A204.1 (cell line): ENCODE measurements at regions not wholly inside any gene's neighbourhood (a gene's known extent, or its start where the extent isn't known, plus 50 kb on each side); places are given as distances from the start of the nearest gene placed in this dataset.

Experiments used
- FAIRE-seq: peaks from 2 replicates; lab custom pipeline; 2012; peaks lifted over from hg19 to GRCh38; lab: Jason Lieb, UNC

DNA sequence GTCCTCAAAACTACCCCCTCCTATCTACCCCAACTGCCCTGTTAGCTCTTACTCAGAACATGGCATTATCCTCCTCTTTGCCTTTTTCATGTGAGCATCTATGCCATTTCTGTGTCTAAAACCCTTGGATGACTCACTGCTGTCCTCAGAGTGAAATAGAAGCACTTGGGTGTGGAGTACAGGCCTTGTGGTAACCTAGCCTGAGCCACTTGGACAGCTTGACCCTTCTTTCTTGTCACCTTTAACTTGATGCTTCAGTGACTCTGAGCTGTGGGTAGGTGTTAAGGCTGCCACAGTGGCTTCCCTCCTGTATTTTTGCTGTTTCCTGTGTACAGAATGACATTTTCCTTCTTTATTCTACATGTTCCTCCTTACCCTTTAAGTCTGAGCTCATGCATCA lies 391.4 kb downstream of the SH3GL2 start:
- FAIRE-seq: no peak

DNA sequence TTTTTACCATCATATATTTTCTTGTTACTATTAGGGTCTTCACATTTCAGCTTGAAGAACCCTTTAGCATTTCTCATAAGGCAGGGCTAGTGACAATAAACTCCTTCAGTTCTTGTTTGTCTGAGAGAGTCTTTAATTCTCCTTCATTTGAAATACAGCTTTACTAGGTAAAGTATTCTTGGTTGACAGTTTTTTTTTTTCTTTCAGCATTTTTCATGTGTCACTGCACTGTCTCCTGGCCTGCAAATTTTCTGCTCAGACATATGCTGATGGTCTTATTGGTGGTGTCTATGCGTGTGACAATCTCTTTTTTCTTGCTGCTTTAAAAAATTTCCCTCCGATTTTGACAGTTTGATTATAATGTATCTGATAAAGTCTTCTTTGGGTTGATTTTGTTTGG lies 399.9 kb downstream of the SH3GL2 start:
- no peak for FAIRE-seq

- no peak for FAIRE-seq
These were observed 407.7 kb downstream of the SH3GL2 start for GRCh38 chr9:17986595-17986994.

- no peak for FAIRE-seq
These were observed 408.3 kb downstream of the SH3GL2 start for GRCh38 chr9:17987189-17987588.

GRCh38 chr9:17988489-17988888 lies 409.6 kb downstream of the SH3GL2 start:
- no peak for FAIRE-seq

- FAIRE-seq: no peak
These were observed 411.7 kb downstream of the SH3GL2 start for GRCh38 chr9:17990602-17991001.

DNA sequence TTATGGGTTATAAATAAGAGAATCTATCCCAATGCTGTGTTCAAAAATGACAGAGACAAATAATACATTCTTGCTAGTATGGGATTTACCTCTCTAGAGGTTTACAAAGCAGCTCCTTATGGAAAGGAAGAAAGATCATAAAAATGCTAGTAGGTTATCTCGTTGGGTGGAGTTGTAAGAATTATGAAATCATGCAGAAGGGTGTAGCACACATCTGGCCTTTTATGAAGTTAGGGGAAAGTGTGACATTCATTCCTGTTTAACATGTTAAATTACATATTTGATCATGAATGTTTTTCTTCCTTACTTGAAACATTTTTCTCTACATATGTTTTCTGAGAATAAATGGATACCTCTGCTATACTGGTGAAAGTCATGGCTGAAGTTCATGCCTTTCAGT lies 414.2 kb downstream of the SH3GL2 start:
- no peak for FAIRE-seq

DNA sequence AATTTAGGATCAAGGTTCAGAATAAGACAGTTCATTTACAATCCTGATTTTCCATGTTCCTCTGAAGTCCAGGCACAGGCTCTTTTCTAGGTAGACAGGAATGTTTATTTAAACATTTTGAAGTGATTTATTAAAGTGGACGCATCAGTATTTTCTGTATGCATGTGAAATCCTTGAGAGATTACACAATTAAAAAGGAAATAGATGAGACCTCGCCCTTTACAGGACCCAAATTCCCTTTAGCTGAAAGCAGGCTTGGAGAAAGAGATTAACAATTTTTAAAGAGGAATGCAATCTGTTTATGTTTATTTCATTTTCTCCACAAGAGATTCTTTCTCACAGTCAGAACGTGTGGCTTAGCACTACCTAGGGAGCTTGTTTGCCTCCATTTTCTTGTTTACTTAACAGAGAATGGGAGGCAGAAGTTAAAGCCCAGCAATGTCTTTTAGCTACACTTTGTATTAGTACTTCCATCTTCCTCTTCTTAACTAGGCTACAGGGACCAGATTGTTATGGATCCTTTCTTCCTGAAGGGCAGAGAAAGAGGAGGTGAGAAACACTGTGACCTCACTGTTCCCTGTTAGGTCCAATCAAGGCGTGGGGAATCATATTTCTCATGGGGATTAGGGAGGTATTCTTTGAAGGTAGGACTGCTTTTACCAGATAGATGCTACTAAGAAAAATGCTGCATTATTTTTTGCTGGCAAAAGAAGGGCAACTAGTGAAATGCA lies 416.0 kb downstream of the SH3GL2 start:
- no peak for FAIRE-seq

DNA sequence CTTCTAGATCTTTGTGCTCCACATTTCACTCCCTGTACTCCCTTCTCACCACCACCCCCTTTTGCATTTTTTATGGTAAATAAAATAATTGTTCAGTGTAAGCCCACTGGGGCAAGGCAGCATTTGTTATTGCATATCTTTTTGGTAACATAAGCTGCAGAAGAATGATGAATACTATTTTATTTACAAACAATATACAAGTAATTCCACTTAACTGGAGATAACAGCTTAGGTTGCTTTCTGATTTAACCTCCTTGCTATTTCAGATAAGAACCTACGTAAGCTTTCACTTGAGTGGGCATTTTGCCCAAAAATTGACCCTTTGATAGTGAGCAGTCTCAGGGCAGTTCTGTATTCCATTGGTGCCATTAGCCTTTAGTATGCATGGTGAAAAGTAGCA lies 417.9 kb downstream of the SH3GL2 start:
- FAIRE-seq: no peak

GRCh38 chr9:18002718-18003438 lies 424.0 kb downstream of the SH3GL2 start:
- no peak for FAIRE-seq

DNA sequence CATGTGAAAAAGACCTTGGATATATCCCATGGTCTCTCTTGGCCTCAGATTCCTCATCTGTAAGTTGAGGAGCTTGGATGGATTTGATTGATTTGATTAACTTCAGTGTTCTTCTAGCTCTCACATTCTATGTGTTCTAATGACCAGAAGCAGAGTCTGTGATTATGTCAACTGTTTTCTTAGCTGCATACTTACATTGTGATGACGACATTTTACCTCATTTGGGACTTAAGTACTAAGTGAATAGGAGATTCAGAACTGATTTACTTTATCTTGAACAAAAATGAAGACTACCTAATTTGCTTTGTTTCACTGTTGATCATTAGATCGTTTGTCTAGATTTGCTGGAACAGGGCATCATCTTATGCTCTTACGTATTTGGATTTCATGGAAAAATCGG lies 427.7 kb downstream of the SH3GL2 start:
- FAIRE-seq: no peak

GRCh38 chr9:18007621-18008020 lies 428.8 kb downstream of the SH3GL2 start:
- FAIRE-seq: no peak

DNA sequence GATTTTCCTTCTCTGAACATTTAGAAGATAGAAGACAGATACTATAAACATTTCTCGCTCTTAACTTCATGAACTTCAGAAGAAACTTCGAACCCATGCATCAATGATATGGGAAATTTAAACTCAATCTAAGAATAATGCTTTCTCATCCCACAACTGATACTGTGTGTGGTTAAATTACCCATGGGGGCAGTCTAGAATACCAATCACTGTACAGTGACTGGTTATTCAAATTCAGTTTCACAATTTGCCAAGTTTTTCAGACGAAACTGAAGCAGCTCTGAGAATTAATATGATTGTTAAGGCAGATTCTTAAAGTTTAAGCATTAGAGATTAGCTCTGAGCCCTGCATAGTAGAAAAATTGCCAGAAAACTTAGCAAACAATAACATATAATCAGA lies 431.0 kb downstream of the SH3GL2 start:
- FAIRE-seq: no peak

- FAIRE-seq: no peak
These were observed 431.6 kb downstream of the SH3GL2 start for GRCh38 chr9:18010492-18010891.

- FAIRE-seq: no peak
These were observed 433.3 kb downstream of the SH3GL2 start for GRCh38 chr9:18012170-18012569.

DNA sequence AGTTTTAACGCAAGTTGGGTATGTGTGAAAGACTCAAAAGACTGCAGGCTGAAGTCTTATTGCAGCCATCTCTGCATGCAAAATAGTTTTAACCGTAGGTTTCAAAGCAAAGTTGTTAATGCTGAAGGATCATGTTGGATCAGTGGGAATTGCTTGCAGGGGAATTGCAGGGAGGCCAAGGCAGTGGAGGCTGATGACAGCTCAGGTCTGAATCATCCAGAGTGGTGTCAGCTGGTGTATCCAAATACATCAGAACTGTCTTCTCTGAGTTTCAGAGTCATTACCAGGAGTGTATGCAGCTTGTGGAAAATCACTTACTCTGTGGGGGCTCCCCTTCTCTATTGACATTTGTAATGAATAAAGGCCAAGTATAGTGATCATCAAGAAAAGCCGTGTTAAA lies 435.7 kb downstream of the SH3GL2 start:
- no peak for FAIRE-seq

DNA sequence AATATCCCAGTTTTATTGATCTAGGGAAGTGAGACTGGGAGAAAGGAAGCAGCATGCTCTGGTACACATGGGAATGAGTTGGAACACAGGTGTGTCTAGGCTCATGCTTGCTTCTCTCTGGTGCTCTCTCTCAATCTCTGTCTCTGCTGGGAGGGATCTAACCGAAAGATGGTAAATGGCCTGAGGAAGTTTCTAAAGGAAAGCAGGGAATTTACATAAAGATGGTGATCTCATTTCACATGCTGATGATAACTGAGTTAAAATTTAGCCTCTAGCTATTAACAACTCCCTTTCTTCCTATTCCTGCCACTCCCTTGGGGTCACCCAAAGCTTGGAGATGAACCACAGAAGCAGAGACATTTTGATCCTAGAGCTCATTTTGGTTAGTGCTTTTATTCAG lies 436.2 kb downstream of the SH3GL2 start:
- FAIRE-seq: no peak

DNA sequence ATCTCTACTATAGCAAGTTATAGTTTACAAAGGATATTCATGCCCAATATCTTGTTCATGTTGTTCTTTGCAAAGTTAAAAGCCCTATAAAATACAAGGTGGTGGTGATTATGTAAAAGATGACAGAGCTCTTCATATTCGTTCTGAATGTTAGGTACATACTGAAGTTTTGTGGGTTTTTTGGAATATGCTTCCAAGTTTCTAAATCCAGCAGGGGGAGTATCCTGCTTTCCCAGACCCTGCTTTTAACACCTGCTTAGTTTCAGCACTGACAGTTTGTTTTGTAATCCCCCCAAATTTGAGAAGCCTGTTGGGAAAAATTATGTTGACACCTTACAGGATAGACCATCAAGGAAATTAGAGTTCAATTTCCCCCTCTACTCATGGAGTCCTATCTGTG lies 438.3 kb downstream of the SH3GL2 start:
- FAIRE-seq: no peak

GRCh38 chr9:18018221-18018620 lies 439.4 kb downstream of the SH3GL2 start:
- FAIRE-seq: no peak

DNA sequence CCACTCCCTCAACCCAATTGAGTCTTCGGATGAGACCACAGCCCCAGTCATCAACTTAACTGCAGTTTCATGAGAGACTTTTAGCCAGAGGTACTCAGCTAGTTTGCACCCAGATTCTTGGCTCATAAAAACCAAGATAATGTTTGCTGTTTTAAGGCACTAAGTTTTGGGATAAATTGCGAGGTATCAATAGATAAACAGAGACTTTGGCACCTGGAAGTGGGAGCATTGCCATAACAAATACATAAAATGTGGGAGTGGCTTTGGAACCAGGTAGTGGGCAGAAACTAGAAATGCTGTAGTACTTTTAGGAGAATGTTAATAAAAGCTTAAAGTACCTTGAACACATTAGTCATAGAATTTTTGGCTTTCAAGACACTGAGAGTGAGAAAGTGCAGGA lies 439.8 kb downstream of the SH3GL2 start:
- FAIRE-seq: no peak

- FAIRE-seq: no peak
These were observed 441.4 kb downstream of the SH3GL2 start for GRCh38 chr9:18020121-18020745.

GRCh38 chr9:18022642-18023041 lies 443.8 kb downstream of the SH3GL2 start:
- FAIRE-seq: no peak

- no peak for FAIRE-seq
These were observed 444.5 kb downstream of the SH3GL2 start for GRCh38 chr9:18023332-18023731.

GRCh38 chr9:18032636-18033035 lies 441.3 kb upstream of the ADAMTSL1 start:
- FAIRE-seq: no peak
